ENCODE measurements at regions not wholly inside any gene's neighbourhood (a gene's known extent, or its start where the extent isn't known, plus 50 kb on each side); places are given as distances from the start of the nearest gene placed in this dataset.

DNA sequence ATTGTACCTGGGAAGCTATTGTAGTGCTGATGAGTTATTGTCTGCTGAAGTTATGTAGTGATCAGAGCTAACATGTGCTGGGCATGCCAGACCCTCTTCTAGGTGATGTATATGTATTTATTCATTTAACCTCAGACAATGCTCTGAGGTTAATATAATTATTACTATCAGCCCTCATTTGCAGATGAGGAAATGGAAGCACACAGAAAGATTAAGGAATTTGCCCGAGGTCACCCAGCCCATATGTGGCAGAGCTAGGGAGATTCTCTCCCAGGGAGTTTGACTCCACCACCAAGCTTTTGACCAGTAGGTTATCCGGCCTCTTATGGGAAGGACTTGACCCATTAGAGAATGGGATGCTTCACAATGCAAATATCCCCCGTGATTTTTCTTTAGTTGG, 114.2 kb upstream of the NAV2 start:
- intact Hi-C loops (cut with micrococcal nuclease; ENCODE audit: unreplicated experiment), result no loop called here
- POLR2A ChIA-PET, result no interaction called here
- ATAC-seq (no peak), DNase-seq (ENCODE audit: low read depth, low spot score) (no peak)
- TF ChIP-seq SIN3A (IDR thresholded peaks at IDR 0.05; ENCODE audit: borderline replicate concordance, insufficient read depth, low read depth, low read length), result no peak
- TF ChIP-seq, protein P1, sequence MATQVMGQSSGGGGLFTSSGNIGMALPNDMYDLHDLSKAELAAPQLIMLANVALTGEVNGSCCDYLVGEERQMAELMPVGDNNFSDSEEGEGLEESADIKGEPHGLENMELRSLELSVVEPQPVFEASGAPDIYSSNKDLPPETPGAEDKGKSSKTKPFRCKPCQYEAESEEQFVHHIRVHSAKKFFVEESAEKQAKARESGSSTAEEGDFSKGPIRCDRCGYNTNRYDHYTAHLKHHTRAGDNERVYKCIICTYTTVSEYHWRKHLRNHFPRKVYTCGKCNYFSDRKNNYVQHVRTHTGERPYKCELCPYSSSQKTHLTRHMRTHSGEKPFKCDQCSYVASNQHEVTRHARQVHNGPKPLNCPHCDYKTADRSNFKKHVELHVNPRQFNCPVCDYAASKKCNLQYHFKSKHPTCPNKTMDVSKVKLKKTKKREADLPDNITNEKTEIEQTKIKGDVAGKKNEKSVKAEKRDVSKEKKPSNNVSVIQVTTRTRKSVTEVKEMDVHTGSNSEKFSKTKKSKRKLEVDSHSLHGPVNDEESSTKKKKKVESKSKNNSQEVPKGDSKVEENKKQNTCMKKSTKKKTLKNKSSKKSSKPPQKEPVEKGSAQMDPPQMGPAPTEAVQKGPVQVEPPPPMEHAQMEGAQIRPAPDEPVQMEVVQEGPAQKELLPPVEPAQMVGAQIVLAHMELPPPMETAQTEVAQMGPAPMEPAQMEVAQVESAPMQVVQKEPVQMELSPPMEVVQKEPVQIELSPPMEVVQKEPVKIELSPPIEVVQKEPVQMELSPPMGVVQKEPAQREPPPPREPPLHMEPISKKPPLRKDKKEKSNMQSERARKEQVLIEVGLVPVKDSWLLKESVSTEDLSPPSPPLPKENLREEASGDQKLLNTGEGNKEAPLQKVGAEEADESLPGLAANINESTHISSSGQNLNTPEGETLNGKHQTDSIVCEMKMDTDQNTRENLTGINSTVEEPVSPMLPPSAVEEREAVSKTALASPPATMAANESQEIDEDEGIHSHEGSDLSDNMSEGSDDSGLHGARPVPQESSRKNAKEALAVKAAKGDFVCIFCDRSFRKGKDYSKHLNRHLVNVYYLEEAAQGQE (IDR thresholded peaks at IDR 0.05; ENCODE audit: insufficient read depth in 1 of 2, low read depth in 2 of 2, low read length in 1 of 2), result no peak
- TF ChIP-seq, protein P2, sequence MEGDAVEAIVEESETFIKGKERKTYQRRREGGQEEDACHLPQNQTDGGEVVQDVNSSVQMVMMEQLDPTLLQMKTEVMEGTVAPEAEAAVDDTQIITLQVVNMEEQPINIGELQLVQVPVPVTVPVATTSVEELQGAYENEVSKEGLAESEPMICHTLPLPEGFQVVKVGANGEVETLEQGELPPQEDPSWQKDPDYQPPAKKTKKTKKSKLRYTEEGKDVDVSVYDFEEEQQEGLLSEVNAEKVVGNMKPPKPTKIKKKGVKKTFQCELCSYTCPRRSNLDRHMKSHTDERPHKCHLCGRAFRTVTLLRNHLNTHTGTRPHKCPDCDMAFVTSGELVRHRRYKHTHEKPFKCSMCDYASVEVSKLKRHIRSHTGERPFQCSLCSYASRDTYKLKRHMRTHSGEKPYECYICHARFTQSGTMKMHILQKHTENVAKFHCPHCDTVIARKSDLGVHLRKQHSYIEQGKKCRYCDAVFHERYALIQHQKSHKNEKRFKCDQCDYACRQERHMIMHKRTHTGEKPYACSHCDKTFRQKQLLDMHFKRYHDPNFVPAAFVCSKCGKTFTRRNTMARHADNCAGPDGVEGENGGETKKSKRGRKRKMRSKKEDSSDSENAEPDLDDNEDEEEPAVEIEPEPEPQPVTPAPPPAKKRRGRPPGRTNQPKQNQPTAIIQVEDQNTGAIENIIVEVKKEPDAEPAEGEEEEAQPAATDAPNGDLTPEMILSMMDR (IDR thresholded peaks at IDR 0.05), result no peak
- TF ChIP-seq POLR2AphosphoS5 (IDR thresholded peaks at IDR 0.05; ENCODE audit: low read depth, low read length), result no peak
- TF ChIP-seq TCF7L2 (IDR thresholded peaks at IDR 0.05; ENCODE audit: low read depth, low read length), result no peak
- no peak overlapping the region for H3K4me3 ChIP-seq (ENCODE audit: low read depth in 2 of 2, low read length in 2 of 2)
- H3K9me3 ChIP-seq (ENCODE audit: control insufficient read depth, insufficient read depth, low read depth, low read length), result no peaks in the 10 kb centered on the region
- no peaks in the 10 kb centered on the region for H3K4me1 ChIP-seq (ENCODE audit: control insufficient read depth, insufficient read depth, low read length)
- H3K27me3 ChIP-seq (ENCODE audit: control insufficient read depth, insufficient read depth, low read length), result no peaks in the 10 kb centered on the region; the same call in 1 of the 2 replicates
- CTCF ChIA-PET, result no interaction called here
- in situ Hi-C loops (cut with HindIII; ENCODE audit: low pct_unique_long_range_greater_than_20kb, low sequenced_read_pairs), result no loop called here
- H3K36me3 ChIP-seq (ENCODE audit: control insufficient read depth, insufficient read depth, low read length), result no peaks in the 10 kb centered on the region
- no peak overlapping the region for H3K27ac ChIP-seq (ENCODE audit: low read length)
- no TSS peak for BruUV-seq (replicated peaks)

DNA sequence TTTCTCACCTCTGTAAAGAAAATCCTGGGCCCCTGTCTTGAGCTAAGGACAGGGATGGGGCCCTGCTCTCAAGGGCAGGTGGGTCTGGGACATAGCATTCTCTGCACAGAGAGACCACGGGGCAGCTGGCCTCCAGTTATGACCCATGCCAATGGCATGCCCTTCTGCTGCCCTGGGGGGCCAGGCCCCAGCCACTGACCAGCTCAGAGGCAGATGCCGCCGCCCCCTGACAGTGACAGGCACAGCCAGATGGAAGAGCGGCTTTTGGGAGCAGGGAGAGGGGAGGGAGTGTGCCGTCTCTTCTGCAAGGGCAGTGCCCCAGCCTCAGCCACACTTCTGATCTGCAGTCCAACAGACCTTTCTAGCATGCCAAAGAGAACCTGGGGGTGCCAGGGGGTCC, 114.8 kb upstream of the NAV2 start:
- POLR2A ChIA-PET, result no interaction called here
- CTCF ChIA-PET, result no interaction called here
- H3K36me3 ChIP-seq (ENCODE audit: control insufficient read depth, insufficient read depth, low read length), result no peaks in the 10 kb centered on the region
- no peak for DNase-seq (ENCODE audit: low read depth, low spot score)
- no TSS peak for BruUV-seq (replicated peaks)
- no peak overlapping the region for H3K4me3 ChIP-seq (ENCODE audit: low read depth in 2 of 2, low read length in 2 of 2)
- no peak overlapping the region for H3K27ac ChIP-seq (ENCODE audit: low read length)
- H3K27me3 ChIP-seq (ENCODE audit: control insufficient read depth, insufficient read depth, low read length), result no peaks in the 10 kb centered on the region; the same call in 1 of the 2 replicates
- no peaks in the 10 kb centered on the region for H3K9me3 ChIP-seq (ENCODE audit: control insufficient read depth, insufficient read depth, low read depth, low read length)
- ATAC-seq, result no peak
- in situ Hi-C loops (cut with HindIII; ENCODE audit: low pct_unique_long_range_greater_than_20kb, low sequenced_read_pairs) (no loop called here), intact Hi-C loops (cut with micrococcal nuclease; ENCODE audit: unreplicated experiment) (no loop called here)
- TF ChIP-seq SIN3A (IDR thresholded peaks at IDR 0.05; ENCODE audit: borderline replicate concordance, insufficient read depth, low read depth, low read length) (no peak), POLR2AphosphoS5 (IDR thresholded peaks at IDR 0.05; ENCODE audit: low read depth, low read length) (no peak), TCF7L2 (IDR thresholded peaks at IDR 0.05; ENCODE audit: low read depth, low read length) (no peak)
- TF ChIP-seq, protein P2 (IDR thresholded peaks at IDR 0.05), result no peak
- TF ChIP-seq, protein P1 (IDR thresholded peaks at IDR 0.05; ENCODE audit: insufficient read depth in 1 of 2, low read depth in 2 of 2, low read length in 1 of 2), result no peak
- no peaks in the 10 kb centered on the region for H3K4me1 ChIP-seq (ENCODE audit: control insufficient read depth, insufficient read depth, low read length)
